Naive thymus-derived CD4-positive, alpha-beta T cell (primary cell): ENCODE measurements at regions not wholly inside any gene's neighbourhood (a gene's known extent, or its start where the extent isn't known, plus 50 kb on each side); places are given as distances from the start of the nearest gene placed in this dataset.
"Not testable (repeated sequence)": the region's sequence is repeated elsewhere in the genome, so short reads cannot be mapped to it uniquely, and the experiment has no call there.

Experiments
- ATAC-seq: fragments of 150-1000 bp; cut with Tn5 transposase; 2 replicates; pipeline ENCODE4 v1.10.0; 2021; ENCODE audit warnings: mild to moderate bottlenecking, moderate library complexity
- CTCF ChIA-PET: fragments of 350-600 bp; sonication (Branson Sonifier 250); formaldehyde crosslinking; loops from one replicate; lab custom pipeline; 2021; ENCODE audit warnings: antibody characterized with exemption; lab: Charles Lee
- POLR2A ChIA-PET: fragments of 350-600 bp; sonication (Branson Sonifier 250); formaldehyde crosslinking; loops from one replicate; lab custom pipeline; 2021; ENCODE audit warnings: antibody characterized with exemption, inconsistent platforms; lab: Charles Lee
- DNase-seq, 9 donors: peaks; one replicate each; pipeline versions ENCODE4 v3.0.0 to v3.0.0-alpha.2; 2020 to 2022; ENCODE audit warnings: mixed read lengths in 1 of 9
- H3K27ac ChIP-seq: one replicate; pipeline ENCODE4 v1.7.0; 2013; ENCODE audit warnings: mild to moderate bottlenecking, low read depth, low read length, moderate library complexity
- H3K27me3 ChIP-seq, 2 donors: one replicate each; pipeline ENCODE4 v1.7.0; 2013; ENCODE audit warnings: low read length in 2 of 2, mild to moderate bottlenecking in 2 of 2, moderate library complexity in 2 of 2; ENCODE audit not compliant: control insufficient read depth in 2 of 2, insufficient read depth in 2 of 2
- H3K36me3 ChIP-seq, 3 experiments: 1 replicate in 2 of 3; 2 replicates in 1 of 3; pipeline ENCODE4 v1.7.0; 2013; ENCODE audit warnings: low read length in 3 of 3, mild to moderate bottlenecking in 3 of 3, moderate library complexity in 1 of 3; ENCODE audit not compliant: insufficient read depth in 3 of 3, control insufficient read depth in 2 of 3
- H3K4me1 ChIP-seq, 2 donors: one replicate each; pipeline ENCODE4 v1.7.0; 2013; ENCODE audit warnings: low read length in 2 of 2, mild to moderate bottlenecking in 2 of 2, moderate library complexity in 1 of 2; ENCODE audit not compliant: control insufficient read depth in 2 of 2, insufficient read depth in 2 of 2
- H3K4me3 ChIP-seq: 2 replicates; pipeline ENCODE4 v1.7.0; 2013; ENCODE audit warnings: mild to moderate bottlenecking, low read length
- H3K9me3 ChIP-seq, 3 experiments: 1 replicate in 2 of 3; 2 replicates in 1 of 3; pipeline ENCODE4 v1.7.0; 2013; ENCODE audit warnings: low read length in 3 of 3; ENCODE audit not compliant: control insufficient read depth in 2 of 3
- H3K27ac Mint-ChIP-seq, 9 donors: one replicate each; pipeline ENCODE4 v1.8.0; 2020 to 2022; ENCODE audit warnings: mixed read lengths in 9 of 9, mild to moderate bottlenecking in 8 of 9, moderate library complexity in 5 of 9, inconsistent platforms in 2 of 9
- H3K27me3 Mint-ChIP-seq, 5 donors: one replicate each; pipeline ENCODE4 v1.8.0; 2021 to 2022; ENCODE audit warnings: mixed read lengths in 5 of 5, mild to moderate bottlenecking in 1 of 5
- H3K36me3 Mint-ChIP-seq, 5 donors: one replicate each; pipeline ENCODE4 v1.8.0; 2020 to 2022; ENCODE audit warnings: mixed read lengths in 5 of 5, mild to moderate bottlenecking in 3 of 5, inconsistent platforms in 1 of 5
- H3K4me1 Mint-ChIP-seq, 7 donors: one replicate each; pipeline ENCODE4 v1.8.0; 2020 to 2022; ENCODE audit warnings: mixed read lengths in 7 of 7, mild to moderate bottlenecking in 3 of 7, inconsistent platforms in 1 of 7
- H3K4me3 Mint-ChIP-seq, 10 donors: one replicate each; pipeline ENCODE4 v1.8.0; 2020 to 2022; ENCODE audit warnings: mild to moderate bottlenecking in 10 of 10, mixed read lengths in 10 of 10, moderate library complexity in 6 of 10, inconsistent platforms in 2 of 10
- H3K9me3 Mint-ChIP-seq, 11 donors: one replicate each; pipeline ENCODE4 v1.8.0; 2020 to 2022; ENCODE audit warnings: mixed read lengths in 11 of 11, mild to moderate bottlenecking in 4 of 11, inconsistent platforms in 1 of 11, moderate library complexity in 1 of 11
- intact Hi-C, 2 donors: fragments of 100-400 bp; cut with micrococcal nuclease; formaldehyde crosslinking; loops; one replicate each; pipeline ENCODE4 v1.15.1; 2023

DNA sequence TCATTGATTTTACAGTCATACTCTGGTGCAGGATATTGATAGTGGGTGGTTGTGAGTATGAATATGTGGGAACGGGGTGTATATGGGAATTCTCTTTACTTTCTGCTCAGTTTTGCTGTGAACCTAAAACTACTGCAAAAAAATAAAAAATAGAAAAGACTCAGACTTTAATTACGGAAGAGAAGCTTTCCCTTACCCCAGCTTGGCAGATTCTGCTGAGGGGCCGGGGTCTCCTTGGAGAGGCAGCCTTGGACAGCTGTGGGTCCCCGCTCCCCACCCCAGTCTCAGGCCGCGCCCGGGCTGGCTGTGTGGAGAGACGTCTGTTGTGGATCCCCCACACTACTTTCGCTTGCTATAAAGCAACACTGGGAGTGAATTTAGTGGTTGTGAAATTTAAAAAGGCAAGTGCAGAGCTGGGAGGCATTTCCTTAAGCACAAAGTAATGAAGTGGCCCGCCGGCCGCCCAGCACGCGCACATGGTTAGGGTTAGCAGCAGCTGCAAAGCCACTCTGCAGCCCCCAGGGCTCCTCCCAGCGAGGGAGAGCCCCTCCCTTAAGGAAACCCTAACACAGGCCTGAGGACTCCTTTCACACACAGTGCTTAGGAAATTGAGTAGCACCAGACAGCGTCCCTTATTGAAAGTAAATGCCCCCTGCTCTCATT is 102.4 kb downstream of the DDX1 start:
- CTCF ChIA-PET: no interaction called here
- Histone ChIP-seq H3K9me3 (no peaks in the 10 kb centered on the region), H3K4me3 (no peak overlapping the region), H3K36me3 (no peaks in the 10 kb centered on the region), H3K27ac (no peak overlapping the region), H3K27me3 (no peaks in the 10 kb centered on the region), H3K4me1 (no peaks in the 10 kb centered on the region)
- Mint-ChIP-seq H3K9me3 (peaks cover 0 to 4% (median 0%) of the 10 kb centered on the region in 11 donors), H3K27me3 (peaks cover 0 to 11% (median 10%) of the 10 kb centered on the region in 5 donors), H3K36me3 (no peaks in the 10 kb centered on the region), H3K4me3 (no peak overlapping the region), H3K27ac (no peak overlapping the region), H3K4me1 (no peaks in the 10 kb centered on the region)
- POLR2A ChIA-PET: no interaction called here
- ATAC-seq: no peak
- intact Hi-C loops: no loop called here
- DNase-seq: no peak

DNA sequence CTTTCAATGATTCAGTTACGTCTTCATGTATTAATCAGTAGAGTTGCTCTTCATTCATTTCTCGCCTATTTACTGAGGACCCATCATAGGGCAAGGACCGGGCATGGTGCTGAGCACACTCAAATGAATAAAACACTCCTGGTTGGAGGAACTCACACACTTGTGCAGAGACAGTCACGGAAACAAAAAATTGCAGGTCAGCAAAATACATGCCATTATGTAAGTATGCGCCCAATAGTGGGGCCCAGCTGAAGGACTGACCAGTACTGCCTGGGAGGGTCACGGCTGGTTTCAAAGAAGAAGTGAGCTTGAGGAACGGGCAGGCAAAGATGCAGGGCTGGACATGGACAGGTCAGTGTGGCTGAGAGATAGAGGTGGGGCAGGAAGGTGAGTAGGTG is 102.9 kb downstream of the DDX1 start:
- POLR2A ChIA-PET: no interaction called here
- Histone ChIP-seq H3K36me3 (no peaks in the 10 kb centered on the region), H3K4me3 (no peak overlapping the region), H3K27ac (no peak overlapping the region), H3K9me3 (no peaks in the 10 kb centered on the region), H3K27me3 (no peaks in the 10 kb centered on the region), H3K4me1 (no peaks in the 10 kb centered on the region)
- no peak overlapping the region for H3K27ac Mint-ChIP-seq
- no peaks in the 10 kb centered on the region for H3K4me1 Mint-ChIP-seq
- no peak for DNase-seq
- ATAC-seq: no peak
- no peaks in the 10 kb centered on the region for H3K36me3 Mint-ChIP-seq
- H3K9me3 Mint-ChIP-seq: peaks cover 0 to 5% (median 0%) of the 10 kb centered on the region in 11 donors
- intact Hi-C loops: no loop called here
- H3K4me3 Mint-ChIP-seq: no peak overlapping the region
- CTCF ChIA-PET: no interaction called here
- H3K27me3 Mint-ChIP-seq: peaks cover 0 to 8% (median 6%) of the 10 kb centered on the region in 5 donors

DNA sequence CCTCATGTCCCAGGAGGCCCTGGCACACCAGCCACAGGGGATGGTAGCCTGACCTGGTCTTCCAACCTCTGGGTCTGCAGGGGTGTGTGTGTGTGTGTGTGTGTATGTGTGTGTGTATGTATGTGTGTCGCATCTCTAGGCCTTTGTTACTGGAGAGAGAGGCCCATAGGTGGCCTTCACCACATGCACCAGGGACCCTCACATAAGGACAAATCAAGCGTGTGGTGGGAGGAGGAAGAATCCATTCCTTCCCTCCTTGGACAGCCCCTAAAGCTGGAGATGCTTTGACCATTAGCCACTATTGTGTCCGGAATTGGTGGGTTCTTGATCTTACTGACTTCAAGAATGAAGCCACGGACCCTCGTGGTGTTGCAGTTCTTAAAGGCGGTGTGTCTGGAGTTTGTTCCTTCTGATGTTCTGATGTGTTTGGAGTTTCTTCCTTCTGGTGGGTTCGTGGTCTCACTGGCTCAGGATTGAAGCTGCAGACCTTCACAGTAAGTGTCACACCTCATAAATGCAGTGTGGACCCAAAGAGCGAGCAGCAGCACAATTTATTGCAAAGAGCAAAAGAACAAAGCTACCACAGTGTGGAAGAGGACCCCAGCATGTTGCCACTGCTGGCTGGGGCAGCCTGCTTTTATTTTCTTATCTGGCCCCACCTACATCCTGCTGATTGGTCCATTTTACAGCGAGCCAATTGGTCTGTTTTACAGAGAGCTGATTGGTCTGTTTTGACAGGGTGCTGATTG is 104.1 kb downstream of the DDX1 start:
- POLR2A ChIA-PET: no interaction called here
- Histone ChIP-seq H3K4me3 (no peak overlapping the region), H3K4me1 (no peaks in the 10 kb centered on the region), H3K36me3 (no peaks in the 10 kb centered on the region), H3K27me3 (no peaks in the 10 kb centered on the region), H3K27ac (no peak overlapping the region), H3K9me3 (no peaks in the 10 kb centered on the region)
- H3K36me3 Mint-ChIP-seq: no peaks in the 10 kb centered on the region
- H3K4me1 Mint-ChIP-seq: no peaks in the 10 kb centered on the region
- H3K9me3 Mint-ChIP-seq: peaks cover 0 to 10% (median 0%) of the 10 kb centered on the region in 11 donors
- ATAC-seq (no peak), DNase-seq (no peak)
- CTCF ChIA-PET: no interaction called here
- H3K27ac Mint-ChIP-seq: no peak overlapping the region
- intact Hi-C loops: no loop called here
- H3K27me3 Mint-ChIP-seq: peaks cover 0 to 5% (median 0%) of the 10 kb centered on the region in 5 donors
- H3K4me3 Mint-ChIP-seq: no peak overlapping the region

DNA sequence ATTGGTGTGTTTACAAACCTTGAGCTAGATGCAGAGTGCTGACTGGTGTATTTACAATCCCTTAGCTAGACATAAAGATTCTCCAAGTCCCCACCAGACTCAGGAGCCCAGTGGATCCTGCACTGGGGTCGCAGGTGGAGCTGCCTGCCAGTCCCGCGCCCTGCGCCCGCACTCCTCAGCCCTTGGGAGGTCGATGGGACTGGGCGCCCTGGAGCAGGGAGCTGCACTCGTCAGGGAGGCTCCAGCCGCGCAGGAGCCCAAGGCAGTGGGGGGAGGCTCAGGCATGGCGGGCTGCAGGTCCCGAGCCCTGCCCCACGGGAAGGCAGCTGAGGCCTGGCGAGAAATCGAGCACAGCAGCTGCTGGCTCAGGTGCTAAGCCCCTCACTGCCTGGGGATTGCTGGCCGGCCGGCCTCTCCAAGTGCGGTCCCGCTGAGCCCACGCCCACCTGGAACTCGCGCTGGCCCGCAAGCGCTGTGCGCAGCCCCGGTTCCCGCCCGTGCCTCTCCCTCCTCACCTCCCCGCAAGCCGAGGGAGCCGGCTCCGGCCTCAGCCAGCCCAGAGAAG is 105.0 kb downstream of the DDX1 start:
- H3K36me3 Mint-ChIP-seq, CTCF ChIA-PET, intact Hi-C loops, H3K4me1 ChIP-seq, H3K4me1 Mint-ChIP-seq, H3K27me3 ChIP-seq, DNase-seq, H3K27ac ChIP-seq, H3K27me3 Mint-ChIP-seq, H3K4me3 ChIP-seq, H3K4me3 Mint-ChIP-seq, POLR2A ChIA-PET, H3K27ac Mint-ChIP-seq, ATAC-seq, H3K36me3 ChIP-seq, H3K9me3 ChIP-seq: not testable (repeated sequence)
- peaks cover 0 to 10% (median 0%) of the 10 kb centered on the region in 11 donors for H3K9me3 Mint-ChIP-seq

GRCh38 chr2:15700131-15700530 is 108.5 kb downstream of the DDX1 start:
- Histone ChIP-seq H3K27me3 (no peaks in the 10 kb centered on the region), H3K4me3 (no peak overlapping the region), H3K4me1 (no peaks in the 10 kb centered on the region), H3K9me3 (no peaks in the 10 kb centered on the region), H3K36me3 (no peaks in the 10 kb centered on the region), H3K27ac (no peak overlapping the region)
- Mint-ChIP-seq H3K27me3 (peaks cover 0 to 16% (median 3%) of the 10 kb centered on the region in 5 donors), H3K9me3 (peaks cover 0 to 10% (median 0%) of the 10 kb centered on the region in 11 donors), H3K4me1 (no peaks in the 10 kb centered on the region), H3K27ac (no peak overlapping the region), H3K4me3 (no peak overlapping the region), H3K36me3 (no peaks in the 10 kb centered on the region)
- ChIA-PET POLR2A (no interaction called here), CTCF (no interaction called here)
- ATAC-seq (no peak), DNase-seq (no peak)
- intact Hi-C loops: no loop called here

DNA sequence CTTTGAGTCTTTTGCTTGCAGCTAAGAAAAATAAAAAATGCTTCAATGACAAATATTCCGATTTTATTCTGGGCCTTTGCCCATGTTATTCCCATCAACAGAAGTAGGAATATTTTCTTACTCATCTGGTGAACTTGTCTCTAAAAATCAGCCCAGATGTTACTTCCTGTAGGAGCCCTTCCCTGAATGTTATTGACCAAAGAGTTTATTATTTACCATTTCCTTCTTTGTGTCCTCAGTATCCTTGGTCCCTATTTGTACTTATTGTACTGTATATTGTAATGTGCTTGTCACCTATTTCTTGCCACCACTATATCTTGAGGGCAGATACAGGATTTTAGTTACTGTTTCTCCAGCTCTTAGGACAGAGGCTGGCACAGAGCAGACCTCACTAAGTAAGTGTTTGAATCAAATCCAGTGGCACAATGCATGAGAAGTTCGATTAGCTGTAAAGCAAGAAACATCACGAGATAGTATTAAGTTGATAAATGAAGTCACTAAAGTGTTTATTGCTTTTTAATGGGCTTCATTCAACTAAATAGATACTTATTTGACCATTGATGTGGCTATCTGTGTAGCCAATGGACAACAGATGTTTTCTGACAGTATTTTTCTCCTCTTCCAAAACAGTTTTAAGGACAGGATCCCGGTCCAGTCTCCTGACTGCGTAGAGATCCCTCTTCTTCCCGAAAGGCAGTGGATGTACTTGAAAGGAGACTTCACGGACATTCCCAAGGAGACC is 109.1 kb downstream of the DDX1 start:
- Histone ChIP-seq H3K4me1 (no peaks in the 10 kb centered on the region), H3K27ac (no peak overlapping the region), H3K4me3 (no peak overlapping the region), H3K27me3 (no peaks in the 10 kb centered on the region), H3K36me3 (no peaks in the 10 kb centered on the region), H3K9me3 (no peaks in the 10 kb centered on the region)
- ChIA-PET POLR2A (no interaction called here), CTCF (no interaction called here)
- H3K27me3 Mint-ChIP-seq: peaks cover 0 to 16% (median 3%) of the 10 kb centered on the region in 5 donors
- no peak overlapping the region for H3K27ac Mint-ChIP-seq
- DNase-seq (no peak), ATAC-seq (no peak)
- H3K36me3 Mint-ChIP-seq: no peaks in the 10 kb centered on the region
- H3K4me1 Mint-ChIP-seq: no peaks in the 10 kb centered on the region
- no peak overlapping the region for H3K4me3 Mint-ChIP-seq
- intact Hi-C loops: no loop called here
- H3K9me3 Mint-ChIP-seq: peaks cover 0 to 10% (median 0%) of the 10 kb centered on the region in 11 donors
